CD4-positive, alpha-beta T cell (primary cell): ENCODE measurements at regions not wholly inside any gene's neighbourhood (a gene's known extent, or its start where the extent isn't known, plus 50 kb on each side); places are given as distances from the start of the nearest gene placed in this dataset.

ENCODE experiments used
- ATAC-seq: fragments of 200-7000 bp; cut with Tn5 transposase; one replicate; pipeline ENCODE4 v1.10.0; 2022; ENCODE audit warnings: mild to moderate bottlenecking; ENCODE audit not compliant: poor library complexity
- CTCF ChIA-PET: fragments of 350-600 bp; sonication (Branson Sonifier 250); formaldehyde crosslinking; loops from one replicate; lab custom pipeline; 2021; ENCODE audit warnings: antibody characterized with exemption, inconsistent platforms; lab: Charles Lee
- POLR2A ChIA-PET: fragments of 350-600 bp; sonication (Branson Sonifier 250); formaldehyde crosslinking; loops from one replicate; lab custom pipeline; 2021; ENCODE audit warnings: antibody characterized with exemption, inconsistent platforms; lab: Charles Lee
- DNase-seq, 14 experiments: peaks; one replicate each; pipeline ENCODE4 v3.0.0-alpha.2; 2013 to 2020; ENCODE audit warnings: mixed read lengths in 2 of 14
- H3K27ac ChIP-seq, 2 donors: one replicate each; pipeline versions ENCODE4 v1.5.1 to v1.7.0; 2013; ENCODE audit warnings: low read length in 2 of 2, low read depth in 1 of 2, mild to moderate bottlenecking in 1 of 2
- H3K27me3 ChIP-seq, 2 experiments: 1 replicate in 1 of 2; 2 replicates in 1 of 2; pipeline versions ENCODE4 v1.6.1 to v1.7.0; 2013; ENCODE audit warnings: low read length in 2 of 2, control low read depth in 1 of 2, mild to moderate bottlenecking in 1 of 2, moderate library complexity in 1 of 2; ENCODE audit not compliant: insufficient read depth in 2 of 2, control insufficient read depth in 1 of 2
- H3K36me3 ChIP-seq: one replicate; pipeline ENCODE4 v1.6.1; 2013; ENCODE audit warnings: low read length, control low read depth; ENCODE audit not compliant: insufficient read depth
- H3K4me1 ChIP-seq: one replicate; pipeline ENCODE4 v1.6.1; 2013; ENCODE audit warnings: low read length, control low read depth; ENCODE audit not compliant: insufficient read depth
- H3K4me3 ChIP-seq: one replicate; pipeline ENCODE4 v1.5.1; 2013; ENCODE audit warnings: mild to moderate bottlenecking, low read length, moderate library complexity
- H3K9me3 ChIP-seq, 2 experiments: 1 replicate in 1 of 2; 2 replicates in 1 of 2; pipeline versions ENCODE4 v1.6.1 to v1.7.0; 2013; ENCODE audit warnings: low read length in 2 of 2, mild to moderate bottlenecking in 2 of 2, control low read depth in 1 of 2, moderate library complexity in 1 of 2; ENCODE audit not compliant: control insufficient read depth in 1 of 2, insufficient read depth in 1 of 2
- H3K27ac Mint-ChIP-seq: one replicate; pipeline ENCODE4 v1.8.0; 2020; ENCODE audit warnings: mixed read lengths
- H3K27me3 Mint-ChIP-seq: one replicate; pipeline ENCODE4 v1.8.0; 2021; ENCODE audit warnings: mixed read lengths
- H3K36me3 Mint-ChIP-seq: one replicate; pipeline ENCODE4 v1.8.0; 2021; ENCODE audit warnings: low read depth, mixed read lengths
- H3K4me1 Mint-ChIP-seq: one replicate; pipeline ENCODE4 v1.8.0; 2021; ENCODE audit warnings: low read depth, mixed read lengths
- H3K4me3 Mint-ChIP-seq: one replicate; pipeline ENCODE4 v1.8.0; 2020; ENCODE audit warnings: mild to moderate bottlenecking, mixed read lengths
- H3K9me3 Mint-ChIP-seq: one replicate; pipeline ENCODE4 v1.8.0; 2020; ENCODE audit warnings: mixed read lengths
- CTCF ChIP-seq: fragments of 200-600 bp; IDR thresholded peaks from one replicate; pipeline ENCODE4 v1.8.0; 2022; ENCODE audit warnings: antibody characterized with exemption, mild to moderate bottlenecking
- intact Hi-C, 2 experiments: fragments of 100-400 bp; cut with DNase I in 1 of 2; cut with micrococcal nuclease in 1 of 2; formaldehyde crosslinking; loops; one replicate each; pipeline versions ENCODE4 v1.15.1 to v1.9.0; 2023 to 2025; cut with DNase I, micrococcal nuclease

DNA sequence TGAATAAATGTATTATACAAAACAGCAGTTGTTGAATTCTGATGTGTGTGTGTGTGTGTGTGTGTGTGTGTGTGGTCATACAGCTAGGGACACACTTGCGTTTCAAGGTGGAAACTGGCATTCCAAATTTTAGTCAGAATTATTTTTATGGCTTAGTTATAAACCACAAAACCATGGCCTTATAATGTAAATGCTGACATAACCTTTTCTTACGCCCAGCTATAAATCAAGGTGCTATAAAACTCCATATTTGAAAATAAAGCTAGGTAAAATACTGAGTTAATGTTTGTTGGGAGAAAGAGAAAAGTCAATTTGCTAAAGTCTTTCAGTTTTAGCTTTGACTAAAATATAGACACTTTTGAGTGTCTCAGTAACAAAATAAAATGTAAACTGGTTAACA lies 345.1 kb upstream of the NR3C2 start:
- Mint-ChIP-seq H3K4me1 (no peaks in the 10 kb centered on the region), H3K27ac (no peak overlapping the region), H3K36me3 (no peaks in the 10 kb centered on the region), H3K27me3 (peaks cover 4% of the 10 kb centered on the region), H3K4me3 (no peak overlapping the region), H3K9me3 (no peaks in the 10 kb centered on the region)
- no peak overlapping the region for H3K27ac ChIP-seq
- TF ChIP-seq CTCF = no peak
- no peaks in the 10 kb centered on the region for H3K36me3 ChIP-seq
- POLR2A ChIA-PET = no interaction called here
- H3K4me1 ChIP-seq = no peaks in the 10 kb centered on the region
- H3K9me3 ChIP-seq = no peaks in the 10 kb centered on the region
- intact Hi-C loops = no loop called here
- ATAC-seq = no peak
- CTCF ChIA-PET = no interaction called here
- no peak for DNase-seq
- H3K4me3 ChIP-seq = no peak overlapping the region
- no peaks in the 10 kb centered on the region for H3K27me3 ChIP-seq

DNA sequence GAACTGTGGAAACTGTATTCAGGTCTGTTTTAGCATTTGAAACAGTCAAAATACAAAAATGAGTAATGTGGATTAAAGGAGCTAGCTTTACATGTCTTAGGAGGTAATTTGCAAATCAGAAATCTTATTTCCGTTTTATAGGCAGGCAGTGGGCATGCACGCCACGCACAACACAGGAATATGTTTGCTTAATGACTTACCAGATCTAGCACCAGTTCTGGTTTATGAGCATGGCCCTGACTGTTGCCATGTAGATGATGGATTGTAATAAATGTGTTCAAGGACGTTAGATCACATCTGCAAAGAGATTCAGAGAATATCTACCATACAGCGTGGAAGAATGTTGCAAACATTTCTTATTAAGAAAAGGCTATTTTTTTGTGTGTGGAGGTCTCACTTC lies 344.5 kb upstream of the NR3C2 start:
- POLR2A ChIA-PET = no interaction called here
- intact Hi-C loops = no loop called here
- H3K36me3 Mint-ChIP-seq = no peaks in the 10 kb centered on the region
- peaks cover 4% of the 10 kb centered on the region for H3K27me3 Mint-ChIP-seq
- H3K9me3 Mint-ChIP-seq = no peaks in the 10 kb centered on the region
- ATAC-seq (no peak), DNase-seq (no peak)
- no peak overlapping the region for H3K27ac Mint-ChIP-seq
- Histone ChIP-seq H3K4me3 (no peak overlapping the region), H3K27me3 (no peaks in the 10 kb centered on the region), H3K9me3 (no peaks in the 10 kb centered on the region), H3K27ac (no peak overlapping the region), H3K4me1 (no peaks in the 10 kb centered on the region), H3K36me3 (no peaks in the 10 kb centered on the region)
- CTCF ChIA-PET = no interaction called here
- no peak overlapping the region for H3K4me3 Mint-ChIP-seq
- H3K4me1 Mint-ChIP-seq = no peaks in the 10 kb centered on the region
- TF ChIP-seq CTCF = no peak

- ChIA-PET CTCF (no interaction called here), POLR2A (no interaction called here)
- no peaks in the 10 kb centered on the region for H3K4me1 Mint-ChIP-seq
- intact Hi-C loops = no loop called here
- H3K9me3 Mint-ChIP-seq = no peaks in the 10 kb centered on the region
- DNase-seq (no peak), ATAC-seq (no peak)
- H3K36me3 Mint-ChIP-seq = no peaks in the 10 kb centered on the region
- H3K27ac Mint-ChIP-seq = no peak overlapping the region
- H3K4me1 ChIP-seq = no peaks in the 10 kb centered on the region
- no peaks in the 10 kb centered on the region for H3K36me3 ChIP-seq
- H3K27me3 ChIP-seq = no peaks in the 10 kb centered on the region
- no peak for TF ChIP-seq CTCF
- no peak overlapping the region for H3K27ac ChIP-seq
- no peaks in the 10 kb centered on the region for H3K9me3 ChIP-seq
- H3K4me3 Mint-ChIP-seq = no peak overlapping the region
- no peaks in the 10 kb centered on the region for H3K27me3 Mint-ChIP-seq
- no peak overlapping the region for H3K4me3 ChIP-seq
Observed at GRCh38 chr4:148782284-148782683, 340.1 kb upstream of the NR3C2 start.
